ENCODE measurements at regions not wholly inside any gene's neighbourhood (a gene's known extent, or its start where the extent isn't known, plus 50 kb on each side); places are given as distances from the start of the nearest gene placed in this dataset.

DNA sequence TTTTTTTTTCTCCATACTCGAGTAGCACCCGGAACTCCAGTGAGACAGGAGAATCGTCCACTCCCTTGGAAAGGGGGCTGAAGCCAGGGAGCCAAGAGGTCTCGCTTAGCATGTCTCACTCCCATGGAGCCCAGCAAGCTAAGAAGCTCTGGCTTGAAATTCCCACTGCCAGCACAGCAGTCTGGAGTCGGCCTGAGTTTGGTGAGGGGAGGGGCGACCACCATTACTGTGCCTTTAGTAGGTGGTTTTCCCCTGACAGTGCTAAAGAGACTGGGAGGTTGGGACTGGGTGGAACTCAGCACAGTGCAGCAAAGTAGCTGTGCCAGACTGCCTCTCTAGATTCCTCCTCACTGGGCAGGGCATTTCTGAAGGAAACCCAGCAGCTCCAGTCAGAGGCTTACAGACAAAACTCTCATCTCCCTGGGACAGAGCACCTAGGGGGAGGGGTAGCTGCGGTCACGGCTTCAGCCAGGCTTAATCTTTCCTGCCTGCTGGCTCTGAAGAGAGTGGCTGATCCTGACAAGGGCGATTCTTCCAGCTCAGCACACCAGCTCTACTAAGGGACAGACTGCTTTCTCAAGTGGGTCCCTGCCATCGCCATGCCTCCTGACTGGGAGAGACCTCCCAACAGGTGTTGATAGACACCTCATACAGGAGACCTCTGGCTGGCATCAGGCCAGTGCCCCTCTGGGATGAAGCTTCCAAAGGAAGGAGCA, 414.5 kb upstream of the ZNF608 start:
- DNase-seq (ENCODE audit: low spot score): no peak
- no peak for FAIRE-seq

DNA sequence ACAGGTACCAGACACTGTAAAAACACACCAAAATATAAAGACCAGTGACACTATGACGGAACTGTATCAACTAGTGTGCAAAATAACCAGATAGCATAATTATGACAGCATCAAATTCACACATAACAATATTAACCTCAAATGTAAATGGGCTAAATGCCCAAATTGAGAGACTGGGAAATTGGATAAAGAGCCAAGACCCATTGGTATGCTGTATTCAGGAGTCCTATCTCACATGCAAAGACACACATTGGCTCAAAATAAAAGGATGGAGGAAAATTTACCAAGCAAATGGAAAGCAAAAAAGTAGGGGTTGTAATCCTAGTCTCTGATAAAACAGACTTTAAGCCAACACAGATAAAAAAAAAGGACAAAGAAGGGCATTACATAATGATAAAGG, 416.3 kb upstream of the ZNF608 start:
- FAIRE-seq: no peak
- DNase-seq (ENCODE audit: low spot score): no peak

DNA sequence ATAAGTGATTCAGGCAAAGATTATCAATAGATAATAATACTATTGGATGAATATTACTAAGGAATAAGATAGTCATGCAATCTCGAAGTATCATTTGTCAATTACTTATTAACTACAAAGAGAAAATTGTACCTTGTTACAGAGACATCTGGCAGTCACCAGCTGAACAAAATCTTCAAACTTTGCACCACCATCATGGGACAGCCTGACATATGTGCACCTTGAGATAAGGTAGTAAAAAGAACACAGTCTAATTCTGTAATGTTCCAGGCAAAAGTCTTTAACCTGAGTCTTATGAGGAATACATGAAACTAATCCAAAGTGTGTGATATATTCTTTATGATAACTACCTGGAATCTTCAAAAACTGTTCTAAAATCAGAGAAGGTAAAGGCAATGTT, 423.0 kb upstream of the ZNF608 start:
- DNase-seq (ENCODE audit: low spot score) (no peak), FAIRE-seq (no peak)

DNA sequence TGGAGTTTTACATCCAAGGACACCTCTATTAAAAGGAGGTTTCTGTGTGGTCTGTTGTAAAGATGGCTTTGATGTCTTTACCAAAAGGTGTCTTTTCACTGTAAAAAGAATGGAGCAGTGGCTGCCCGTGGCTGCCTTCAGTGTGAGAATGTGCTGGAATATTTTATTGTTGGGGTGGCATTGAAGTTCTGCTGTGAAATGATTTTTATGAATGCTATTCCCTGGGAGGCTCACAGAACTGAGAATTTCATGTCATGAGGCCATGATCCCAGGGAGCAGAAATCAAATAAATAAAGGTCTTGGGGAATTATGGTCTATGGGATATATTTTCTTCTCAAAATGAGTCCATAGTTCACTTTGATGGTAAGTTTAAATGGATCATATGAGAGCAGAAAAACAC, 425.2 kb upstream of the ZNF608 start:
- no peak for FAIRE-seq

DNA sequence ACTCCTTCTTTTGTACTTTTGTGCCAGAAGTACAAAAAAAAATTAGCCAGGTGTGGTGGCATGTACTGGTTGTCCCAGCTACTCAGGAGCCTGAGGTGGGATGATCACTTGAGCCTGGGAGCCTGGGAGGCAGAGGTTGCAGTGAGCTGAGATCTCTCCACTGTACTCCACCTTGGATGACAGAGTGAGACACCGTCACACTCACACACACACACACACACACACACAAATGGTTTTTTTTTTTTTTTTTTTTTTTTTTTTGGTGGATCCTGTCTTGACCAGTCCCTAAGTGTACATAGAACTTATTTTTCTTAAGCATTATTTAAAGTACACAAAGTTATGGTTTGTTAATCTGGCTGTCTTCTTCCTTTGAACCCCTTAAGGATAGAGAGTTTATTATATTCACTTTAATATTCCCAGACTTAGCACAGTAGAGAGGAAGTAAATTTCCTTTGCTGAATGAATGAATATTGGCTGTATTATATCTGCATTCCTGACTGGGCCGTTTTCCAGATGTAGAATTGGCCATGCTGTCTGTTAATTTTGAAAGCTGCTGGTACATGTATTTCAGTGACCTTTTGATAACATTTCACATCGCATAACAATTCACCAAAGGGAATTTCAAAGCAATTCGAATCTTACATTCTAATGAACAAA, 429.0 kb upstream of the ZNF608 start:
- FAIRE-seq (no peak), DNase-seq (ENCODE audit: low spot score) (no peak)

More for the DNA sequence above, 425.2 kb upstream of the ZNF608 start:
- DNase-seq (ENCODE audit: low spot score): no peak

DNA sequence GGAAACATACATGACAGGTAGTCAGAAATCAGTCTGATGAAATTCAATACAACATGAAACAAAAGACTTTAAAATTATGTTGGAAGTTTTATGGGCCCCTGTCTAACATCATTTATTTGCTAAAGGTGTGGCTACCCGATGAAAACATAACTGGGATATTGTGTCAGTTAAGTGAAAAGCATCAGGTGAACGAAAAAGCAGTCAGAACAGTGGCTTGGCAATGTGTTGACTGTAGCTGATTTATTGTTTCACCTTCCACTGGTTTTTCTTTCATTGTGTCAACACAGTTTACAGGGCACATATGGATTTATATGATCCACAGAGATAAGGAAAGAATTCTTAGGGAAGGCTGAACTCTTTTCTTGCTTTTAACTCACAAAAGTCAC, 429.6 kb upstream of the ZNF608 start:
- FAIRE-seq: no peak
- DNase-seq (ENCODE audit: low spot score): no peak

DNA sequence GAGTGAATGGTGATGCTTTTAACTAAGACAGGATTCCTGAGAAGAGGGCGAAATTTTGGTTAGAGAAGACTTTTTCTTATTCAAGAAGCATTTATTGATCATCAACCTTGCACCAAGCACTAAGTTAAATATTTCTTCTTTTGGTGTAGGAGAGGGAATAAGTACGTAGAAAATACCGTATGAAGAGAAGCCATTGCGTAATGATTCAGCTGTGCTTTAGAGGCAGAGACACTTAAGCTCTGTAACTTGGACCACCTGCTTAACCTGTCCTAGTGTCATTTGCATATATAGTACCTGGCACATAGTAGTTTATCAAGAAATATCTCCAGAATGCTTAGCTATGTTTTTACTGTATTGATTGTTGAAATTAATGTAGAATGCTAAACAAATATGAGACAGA, 430.9 kb upstream of the ZNF608 start:
- no peak for FAIRE-seq
- DNase-seq (ENCODE audit: low spot score): no peak

DNA sequence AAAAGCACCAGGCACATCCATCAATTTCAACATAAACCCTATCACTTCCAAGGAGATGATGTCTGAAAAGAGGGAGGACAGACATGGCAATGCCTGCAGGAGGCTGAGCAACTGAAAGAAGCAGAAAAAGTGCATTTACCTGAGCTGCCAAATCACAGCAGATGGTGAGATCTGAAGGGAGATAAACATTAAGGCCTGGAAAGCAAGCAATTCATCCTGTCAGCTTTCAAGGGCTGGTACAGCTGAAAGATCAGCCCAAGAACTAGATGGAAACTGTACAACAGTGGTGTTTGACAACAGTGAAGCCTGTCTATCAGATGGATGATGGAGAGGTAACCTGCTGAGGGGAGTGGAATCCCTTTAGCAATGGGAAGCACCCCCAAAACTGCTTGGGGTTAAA, 433.2 kb upstream of the ZNF608 start:
- no peak for DNase-seq (ENCODE audit: low spot score)
- FAIRE-seq: no peak

DNA sequence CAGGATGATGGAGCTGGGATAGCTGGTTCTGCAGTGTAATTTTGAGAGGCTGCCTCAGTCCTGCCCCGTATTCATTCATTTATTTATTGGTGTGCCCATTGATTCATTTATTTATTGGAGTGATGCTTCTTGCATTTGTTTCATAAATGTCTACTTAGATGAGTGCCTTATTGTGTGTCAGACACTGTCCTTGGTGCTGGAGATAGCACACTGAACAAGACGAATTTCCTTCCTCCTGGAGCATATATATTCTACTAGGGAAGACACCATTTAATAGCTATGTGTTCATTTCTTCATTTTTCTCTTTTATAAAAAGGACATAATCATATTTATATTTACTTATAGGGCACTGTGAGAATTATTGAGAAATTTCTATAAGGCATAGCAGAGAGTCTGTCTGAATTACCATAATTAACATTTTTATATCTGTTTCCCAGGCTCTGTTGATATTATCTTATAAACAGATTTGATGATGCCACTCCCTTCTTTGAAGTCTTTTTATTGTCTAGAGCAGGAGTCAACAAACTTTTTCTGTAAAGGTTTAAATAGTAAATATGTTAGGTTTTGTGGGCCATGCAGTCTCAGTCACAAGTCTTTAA, 433.9 kb upstream of the ZNF608 start:
- FAIRE-seq: no peak
- no peak for DNase-seq (ENCODE audit: low spot score)

DNA sequence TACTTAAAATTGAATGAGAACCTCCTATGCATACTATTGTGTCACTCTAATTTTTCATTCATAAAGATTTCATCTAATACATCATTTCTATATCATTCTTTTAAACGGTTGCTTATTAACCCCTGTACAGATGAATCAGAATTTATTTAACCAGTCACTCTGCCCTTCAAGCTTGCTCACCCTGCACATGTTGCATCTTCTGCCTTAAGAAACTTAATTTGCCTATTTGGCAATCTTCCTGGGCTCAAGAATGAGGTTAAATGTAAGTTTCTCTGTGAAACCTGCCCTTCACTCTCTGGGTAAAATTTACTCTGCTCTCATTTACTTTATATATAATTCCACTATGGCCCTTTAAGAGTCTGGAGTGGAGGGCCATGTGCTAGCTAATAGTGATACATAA, 434.7 kb upstream of the ZNF608 start:
- no peak for FAIRE-seq
- no peak for DNase-seq (ENCODE audit: low spot score)

DNA sequence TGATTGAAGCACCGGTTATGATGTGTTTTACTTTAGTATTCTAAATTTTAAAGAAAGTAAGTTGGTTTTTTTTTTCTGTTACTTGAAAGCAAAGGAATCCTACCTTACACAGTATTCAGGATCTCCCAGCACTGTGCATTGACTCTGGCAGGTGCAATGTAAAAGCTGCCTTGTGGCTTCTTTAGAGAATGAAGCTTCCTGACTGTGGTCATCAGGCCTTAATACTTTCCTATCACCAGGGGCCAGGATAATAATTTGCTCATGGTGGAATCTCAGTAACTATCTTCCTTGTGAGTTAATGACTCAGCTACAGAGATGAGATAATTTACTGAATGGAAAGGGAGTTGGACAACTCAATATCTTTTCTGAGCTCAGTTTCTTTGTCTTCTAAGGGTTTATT, 435.5 kb upstream of the ZNF608 start:
- DNase-seq (ENCODE audit: low spot score): no peak
- no peak for FAIRE-seq

DNA sequence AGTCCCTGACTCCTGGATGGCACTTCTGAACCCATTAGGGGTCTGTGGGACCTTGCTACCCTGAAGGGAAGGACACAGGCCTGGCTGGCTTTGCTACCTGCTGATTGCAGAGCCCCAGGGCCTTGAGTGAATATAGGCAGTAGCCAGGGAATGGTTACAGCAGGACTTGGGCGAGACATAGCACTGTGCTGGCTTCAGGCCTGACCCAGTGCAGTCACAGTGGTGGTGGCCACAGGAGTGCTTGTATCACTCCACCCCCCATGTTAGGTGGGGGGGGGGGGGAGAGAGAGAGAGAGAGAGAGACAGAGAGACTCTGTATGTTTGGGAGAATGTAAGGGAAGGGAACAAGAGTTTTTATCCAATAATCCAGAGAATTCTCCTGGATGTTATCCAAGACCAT, 439.3 kb upstream of the ZNF608 start:
- FAIRE-seq (no peak), DNase-seq (ENCODE audit: low spot score) (no peak)

DNA sequence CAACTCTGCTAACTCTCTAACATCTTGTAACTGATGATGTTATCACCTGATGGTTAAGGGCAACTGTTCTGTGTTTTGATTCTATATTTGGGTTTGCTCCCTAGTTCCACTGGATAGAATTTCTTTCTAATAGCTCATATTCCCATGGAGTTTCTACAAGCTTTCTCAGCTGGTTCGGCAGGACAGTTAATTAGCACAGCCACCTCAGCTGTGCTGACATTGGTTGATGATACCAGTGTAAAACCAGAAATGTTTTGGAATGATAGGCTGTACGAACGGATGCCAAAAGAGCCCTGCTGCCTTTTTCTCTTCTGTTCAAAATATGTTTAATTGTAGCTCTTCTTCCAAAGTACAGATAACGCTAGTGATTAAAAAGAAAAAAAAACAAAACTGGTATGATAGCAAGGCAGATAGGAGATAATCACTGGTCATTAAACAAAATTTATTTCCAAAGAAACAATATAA, 440.5 kb upstream of the ZNF608 start:
- FAIRE-seq (no peak), DNase-seq (ENCODE audit: low spot score) (no peak)

DNA sequence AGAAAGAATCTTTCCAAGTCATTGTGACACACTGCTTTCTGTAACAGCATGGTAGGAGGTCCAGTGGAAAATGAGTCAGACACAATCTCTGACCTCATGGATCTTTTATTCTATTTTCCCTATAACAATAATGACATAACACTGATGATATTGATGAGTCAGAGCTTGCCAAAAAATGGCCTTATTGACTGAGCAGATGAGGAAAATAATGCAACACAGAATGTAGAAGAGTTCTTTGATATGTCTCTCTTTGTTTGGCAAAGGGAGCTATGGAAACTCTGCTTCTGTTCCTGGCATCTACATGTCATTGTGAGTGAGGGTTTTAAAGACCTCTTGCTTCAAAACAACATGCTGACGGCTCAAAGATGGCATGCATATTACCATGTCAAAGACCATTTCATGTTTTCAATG, 443.1 kb upstream of the ZNF608 start:
- FAIRE-seq (no peak), DNase-seq (ENCODE audit: low spot score) (no peak)

DNA sequence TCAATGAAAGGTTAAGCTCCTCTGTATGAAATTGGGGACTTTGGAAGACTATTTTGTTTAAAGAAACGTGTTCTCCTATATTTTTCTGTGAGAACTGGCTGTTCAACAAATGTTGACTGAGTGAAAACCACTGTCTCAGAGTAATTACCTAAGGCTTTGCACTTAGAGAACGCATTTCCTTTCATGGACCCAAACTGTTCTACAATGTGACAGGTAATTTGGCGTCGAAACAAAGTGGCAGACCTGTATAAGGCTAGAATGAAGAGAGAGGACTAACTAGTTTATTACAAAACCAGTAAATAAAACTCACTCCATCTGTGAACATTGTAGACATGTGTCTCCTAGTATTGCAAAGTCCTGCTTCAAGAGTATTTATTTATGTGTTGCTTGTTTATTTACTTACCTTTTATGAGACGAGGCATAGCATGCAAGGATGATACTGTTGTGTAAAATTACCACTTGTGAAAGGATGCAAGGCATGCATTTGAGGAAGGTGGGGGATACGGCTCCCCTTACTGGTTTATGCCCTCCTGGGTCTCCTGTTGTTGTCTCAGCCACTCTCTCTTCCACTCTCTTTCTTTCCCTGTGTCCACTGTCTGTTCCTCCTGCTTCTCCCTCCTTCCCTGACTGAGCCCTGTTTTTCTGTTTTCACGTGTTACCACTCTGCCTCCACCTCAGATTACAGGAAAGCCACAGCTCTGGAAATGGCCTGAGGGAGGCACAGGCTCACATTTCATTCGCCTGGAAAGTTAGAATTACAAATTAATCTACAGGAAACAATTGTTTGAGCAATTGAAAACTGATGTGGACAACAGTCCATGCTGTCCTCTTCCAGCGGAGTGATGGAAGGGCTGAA, 444.0 kb upstream of the ZNF608 start:
- no peak for FAIRE-seq
- DNase-seq (ENCODE audit: low spot score): no peak

DNA sequence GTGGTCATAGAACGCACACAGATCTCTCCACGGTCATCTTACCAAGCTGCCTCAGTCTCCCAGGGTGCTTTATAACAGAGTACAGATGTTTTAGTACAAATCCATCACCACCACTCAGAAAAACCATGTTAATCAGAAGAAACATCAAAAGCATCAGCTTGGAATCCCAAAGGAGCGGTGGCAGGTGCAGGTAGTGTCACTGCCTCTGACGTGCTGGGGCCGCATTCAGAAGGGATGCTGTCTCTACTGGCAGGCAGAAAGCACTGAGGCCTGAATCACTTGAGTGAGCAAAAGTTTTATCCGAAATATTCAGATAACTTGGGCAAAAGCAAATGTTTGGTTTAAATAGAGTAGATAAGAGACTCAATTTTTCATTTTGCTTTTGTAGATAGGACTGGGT, 448.4 kb upstream of the ZNF608 start:
- FAIRE-seq (no peak), DNase-seq (ENCODE audit: low spot score) (no peak)

DNA sequence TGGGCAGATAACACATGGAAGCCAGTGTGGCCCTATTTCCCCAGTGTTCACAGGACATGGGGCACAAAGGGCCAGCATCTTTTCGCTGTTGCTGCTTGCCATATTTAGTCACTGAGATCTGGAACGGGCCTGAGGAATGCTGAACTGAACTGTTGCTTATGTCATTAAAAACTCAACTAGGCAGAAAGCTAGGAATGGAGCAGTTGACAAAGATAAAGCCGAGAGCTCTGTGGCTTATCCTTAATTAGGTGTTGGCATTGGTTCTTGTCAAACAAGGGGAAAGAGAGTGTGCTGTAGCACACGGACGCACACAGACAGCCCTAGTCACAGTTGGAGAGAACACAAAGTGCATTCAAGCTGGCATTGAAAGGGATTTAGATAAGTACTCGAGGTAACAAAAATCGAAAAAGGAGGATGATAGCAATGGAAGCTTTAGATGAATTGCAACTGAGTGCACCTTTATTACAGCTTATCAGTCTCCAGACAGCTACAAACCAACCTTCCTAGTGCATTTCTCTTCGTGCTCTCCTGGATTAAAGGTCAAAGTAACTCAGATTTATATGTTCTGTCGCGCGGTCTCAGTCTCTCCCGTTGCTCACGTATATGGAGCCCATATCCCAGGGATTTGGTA, 450.2 kb upstream of the ZNF608 start:
- FAIRE-seq: no peak
- no peak for DNase-seq (ENCODE audit: low spot score)

DNA sequence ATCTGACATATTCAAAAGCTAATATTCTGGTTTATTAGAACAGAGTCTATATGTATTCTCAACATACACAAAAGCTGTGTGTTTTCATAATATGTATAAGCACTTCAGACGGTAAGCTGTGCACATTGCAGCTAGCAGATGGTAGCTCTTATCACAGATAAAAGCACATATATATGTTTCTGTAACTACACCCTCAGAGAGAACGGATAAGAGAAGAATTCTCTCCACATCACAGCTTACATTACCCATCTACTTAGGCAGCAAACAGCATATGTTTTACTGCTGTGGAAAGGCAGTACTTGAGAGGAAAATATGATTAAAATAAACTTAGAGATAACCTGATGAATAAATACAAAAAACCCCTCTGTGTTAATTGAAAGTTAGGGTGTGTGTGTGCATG, 450.9 kb upstream of the ZNF608 start:
- no peak for FAIRE-seq
- no peak for DNase-seq (ENCODE audit: low spot score)

DNA sequence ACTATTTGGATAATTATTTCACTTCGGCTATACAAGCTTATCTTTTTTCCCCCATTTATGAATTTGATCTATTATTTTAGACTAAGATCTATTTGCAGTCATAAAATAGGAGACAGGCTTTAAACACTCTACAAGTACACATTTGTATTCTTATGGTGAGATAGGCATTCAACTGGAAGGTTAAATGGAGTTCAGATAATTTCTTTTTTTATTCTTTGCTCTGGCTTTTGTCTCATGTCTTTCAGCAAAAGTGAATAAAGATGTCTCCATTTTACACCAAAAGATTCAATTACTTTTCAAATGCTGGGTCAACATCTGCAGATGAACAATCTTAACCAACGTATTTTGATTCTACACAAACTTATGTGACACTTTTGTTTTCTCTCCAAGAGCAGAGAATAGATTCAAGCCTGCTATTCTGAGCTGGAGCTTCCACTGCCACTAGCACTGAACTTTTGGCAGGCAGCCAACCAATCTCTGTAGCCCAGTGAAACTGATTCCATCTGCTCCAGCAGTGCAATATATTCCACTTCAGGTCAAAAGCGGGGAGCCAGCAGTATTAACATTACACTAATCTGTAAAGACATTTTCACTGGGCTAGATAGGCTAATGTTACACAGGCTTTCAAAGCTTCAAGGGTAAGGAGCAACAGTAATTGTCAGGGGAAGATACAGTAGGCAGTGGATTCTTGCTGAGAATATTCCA, 452.0 kb upstream of the ZNF608 start:
- FAIRE-seq (no peak), DNase-seq (ENCODE audit: low spot score) (peak; percentile 16)

DNA sequence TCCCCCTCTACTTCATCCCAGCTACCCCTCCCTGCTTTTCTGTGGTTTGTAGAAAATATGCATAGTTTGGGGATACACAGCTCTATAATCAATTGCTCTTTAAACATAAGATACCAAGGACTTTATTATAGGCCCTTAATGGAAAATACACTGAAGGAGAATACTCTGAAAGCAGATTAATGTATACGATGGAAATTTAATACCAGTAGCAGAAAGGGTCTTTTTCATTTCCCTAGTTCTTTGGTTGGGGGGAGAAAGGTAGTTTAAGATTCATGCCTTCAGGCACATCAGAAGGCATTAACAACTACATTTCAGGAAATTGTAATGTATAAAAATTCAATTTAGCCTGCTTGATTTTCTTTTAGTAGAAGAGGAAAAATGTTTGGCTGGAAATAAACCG, 452.9 kb upstream of the ZNF608 start:
- DNase-seq (ENCODE audit: low spot score) (no peak), FAIRE-seq (no peak)

All from urothelium cell line (cell line).